Breast epithelium (tissue), 3 donors: ENCODE measurements at regions not wholly inside any gene's neighbourhood (a gene's known extent, or its start where the extent isn't known, plus 50 kb on each side); places are given as distances from the start of the nearest gene placed in this dataset.

Experiments used
- POLR2A ChIP-seq: fragments of 450-650 bp; IDR thresholded peaks from one replicate; pipeline ENCODE4 v1.6.1; 2016; ENCODE audit warnings: antibody characterized with exemption, mild to moderate bottlenecking, moderate library complexity
- TF ChIP-seq, protein P1 (sequence below), 3 donors: fragments of 450-650 bp; IDR thresholded peaks; one replicate each; pipeline ENCODE4 v1.5.1; 2016 to 2017; ENCODE audit warnings: antibody characterized with exemption in 3 of 3, mild to moderate bottlenecking in 3 of 3, moderate library complexity in 3 of 3

DNA sequence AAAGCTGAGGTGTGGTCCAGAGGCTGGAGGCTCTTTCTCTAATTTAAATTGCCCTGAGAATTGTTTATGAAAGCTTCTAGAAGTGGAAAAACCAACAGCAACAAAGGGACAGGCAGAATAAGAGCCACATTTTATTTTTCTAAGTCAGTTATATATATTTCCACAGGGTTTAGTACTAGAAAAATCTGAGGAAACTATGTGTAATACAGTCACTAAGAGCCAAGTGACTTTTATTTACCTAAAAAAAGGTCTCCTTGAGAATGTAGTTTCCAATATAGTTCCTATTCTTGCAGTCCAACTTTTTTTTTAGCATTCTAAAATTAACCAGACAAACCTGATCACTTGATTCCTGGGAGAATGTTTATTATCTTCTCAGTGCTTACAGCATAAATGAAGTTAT, 296.6 kb upstream of the MYOCD start:
- no peak for TF ChIP-seq POLR2A
- TF ChIP-seq, protein P1, sequence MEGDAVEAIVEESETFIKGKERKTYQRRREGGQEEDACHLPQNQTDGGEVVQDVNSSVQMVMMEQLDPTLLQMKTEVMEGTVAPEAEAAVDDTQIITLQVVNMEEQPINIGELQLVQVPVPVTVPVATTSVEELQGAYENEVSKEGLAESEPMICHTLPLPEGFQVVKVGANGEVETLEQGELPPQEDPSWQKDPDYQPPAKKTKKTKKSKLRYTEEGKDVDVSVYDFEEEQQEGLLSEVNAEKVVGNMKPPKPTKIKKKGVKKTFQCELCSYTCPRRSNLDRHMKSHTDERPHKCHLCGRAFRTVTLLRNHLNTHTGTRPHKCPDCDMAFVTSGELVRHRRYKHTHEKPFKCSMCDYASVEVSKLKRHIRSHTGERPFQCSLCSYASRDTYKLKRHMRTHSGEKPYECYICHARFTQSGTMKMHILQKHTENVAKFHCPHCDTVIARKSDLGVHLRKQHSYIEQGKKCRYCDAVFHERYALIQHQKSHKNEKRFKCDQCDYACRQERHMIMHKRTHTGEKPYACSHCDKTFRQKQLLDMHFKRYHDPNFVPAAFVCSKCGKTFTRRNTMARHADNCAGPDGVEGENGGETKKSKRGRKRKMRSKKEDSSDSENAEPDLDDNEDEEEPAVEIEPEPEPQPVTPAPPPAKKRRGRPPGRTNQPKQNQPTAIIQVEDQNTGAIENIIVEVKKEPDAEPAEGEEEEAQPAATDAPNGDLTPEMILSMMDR (IDR thresholded peaks at IDR 0.05) = no peak
